ENCODE measurements at regions not wholly inside any gene's neighbourhood (a gene's known extent, or its start where the extent isn't known, plus 50 kb on each side); places are given as distances from the start of the nearest gene placed in this dataset.

GRCh38 chr10:124223711-124224085, 130.3 kb upstream of the CHST15 start:
- H3K4me2 ChIP-seq, result no peak overlapping the region
- Mint-ChIP-seq H3K9me3 (peaks cover 28% of the 10 kb centered on the region), H3K27ac (0 out of 2 replicates have a peak overlapping the region, but pooled peaks have one; percentile 35), H3K4me3 (no peak overlapping the region), H3K27me3 (ENCODE audit: insufficient read depth, low read depth, poor library complexity) (peaks cover 20% of the 10 kb centered on the region), H3K4me1 (peaks cover 14% of the 10 kb centered on the region), H3K36me3 (ENCODE audit: low read depth) (no peaks in the 10 kb centered on the region; the same call in 2 of the 3 replicates)
- 0 out of 2 replicates have a peak, but pooled peaks cover 3% of the 10 kb centered on the region for H3K9me2 ChIP-seq (ENCODE audit: insufficient read depth)
- H3K27ac ChIP-seq (ENCODE audit: low read depth), result no peak overlapping the region
- ATAC-seq (no peak), DNase-seq (ENCODE audit: low spot score) (no peak)
- no peak overlapping the region for H2AFZ ChIP-seq
- no peaks in the 10 kb centered on the region for H3K36me3 ChIP-seq (ENCODE audit: insufficient read depth)
- no peaks in the 10 kb centered on the region for H3K27me3 ChIP-seq (ENCODE audit: insufficient read depth)
- no peaks in the 10 kb centered on the region for H3F3A ChIP-seq (replicated peaks; ENCODE audit: low read depth)
- H3K4me1 ChIP-seq (ENCODE audit: insufficient read depth), result peaks cover 13% of the 10 kb centered on the region
- H3K4me3 ChIP-seq, result no peak overlapping the region
- no peaks in the 10 kb centered on the region for H4K20me1 ChIP-seq (replicated peaks; ENCODE audit: insufficient read depth)
- TF ChIP-seq EZH2 (IDR thresholded peaks at IDR 0.05; ENCODE audit: low read depth, unreplicated experiment), result no peak
- TF ChIP-seq EZH2phosphoT487 (IDR thresholded peaks at IDR 0.05; ENCODE audit: unreplicated experiment), result no peak
- no peak for TF ChIP-seq NANOG (IDR thresholded peaks at IDR 0.05; ENCODE audit: borderline replicate concordance)
- no peak for TF ChIP-seq ZNF331 (CRISPR knock-in tag; IDR thresholded peaks at IDR 0.05; ENCODE audit: low read depth)
- TF ChIP-seq, protein P1, sequence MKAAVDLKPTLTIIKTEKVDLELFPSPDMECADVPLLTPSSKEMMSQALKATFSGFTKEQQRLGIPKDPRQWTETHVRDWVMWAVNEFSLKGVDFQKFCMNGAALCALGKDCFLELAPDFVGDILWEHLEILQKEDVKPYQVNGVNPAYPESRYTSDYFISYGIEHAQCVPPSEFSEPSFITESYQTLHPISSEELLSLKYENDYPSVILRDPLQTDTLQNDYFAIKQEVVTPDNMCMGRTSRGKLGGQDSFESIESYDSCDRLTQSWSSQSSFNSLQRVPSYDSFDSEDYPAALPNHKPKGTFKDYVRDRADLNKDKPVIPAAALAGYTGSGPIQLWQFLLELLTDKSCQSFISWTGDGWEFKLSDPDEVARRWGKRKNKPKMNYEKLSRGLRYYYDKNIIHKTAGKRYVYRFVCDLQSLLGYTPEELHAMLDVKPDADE (IDR thresholded peaks at IDR 0.05), result no peak
- no peak for TF ChIP-seq ZNF114 (CRISPR knock-in tag; IDR thresholded peaks at IDR 0.05)
- TF ChIP-seq POLR2AphosphoS5 (IDR thresholded peaks at IDR 0.05; ENCODE audit: low read depth), result no peak
- TF ChIP-seq REST (IDR thresholded peaks at IDR 0.05; ENCODE audit: unreplicated experiment), result no peak
- no peak for TF ChIP-seq JUNB (IDR thresholded peaks at IDR 0.05; ENCODE audit: unreplicated experiment)
- TF ChIP-seq CTCF (conservative IDR thresholded peaks at IDR 0.05; ENCODE audit: low read depth in 2 of 2), result no peak
- TF ChIP-seq STAT1 (IDR thresholded peaks at IDR 0.05; ENCODE audit: unreplicated experiment), result no peak
- TF ChIP-seq CREB1 (CRISPR knock-in tag; IDR thresholded peaks at IDR 0.05; ENCODE audit: low read depth), result no peak
- no peak for TF ChIP-seq ZNF462 (CRISPR knock-in tag; IDR thresholded peaks at IDR 0.05)
- no peaks in the 10 kb centered on the region for H3K79me2 ChIP-seq (replicated peaks; ENCODE audit: insufficient read depth)
